ENCODE measurements at regions not wholly inside any gene's neighbourhood (a gene's known extent, or its start where the extent isn't known, plus 50 kb on each side); places are given as distances from the start of the nearest gene placed in this dataset.

- no peak overlapping the region for H3K27ac ChIP-seq
- H3K4me1 ChIP-seq = peaks cover 13% of the 10 kb centered on the region
- H4K20me1 ChIP-seq (ENCODE audit: low read depth) = no peaks in the 10 kb centered on the region
- TF ChIP-seq EZH2phosphoT487 (IDR thresholded peaks at IDR 0.05) (no peak), EZH2 (IDR thresholded peaks at IDR 0.05) (no peak), CTCF (IDR thresholded peaks at IDR 0.05) (no peak)
- no peak overlapping the region for H3K27ac Mint-ChIP-seq
- H3K9me3 ChIP-seq (ENCODE audit: low read depth) = no peaks in the 10 kb centered on the region
- H3K79me2 ChIP-seq (ENCODE audit: low read depth) = no peaks in the 10 kb centered on the region
- H3K36me3 Mint-ChIP-seq = no peaks in the 10 kb centered on the region
- H3K4me1 Mint-ChIP-seq = no peaks in the 10 kb centered on the region
- H3F3A ChIP-seq (ENCODE audit: low read depth) = no peaks in the 10 kb centered on the region
- no peaks in the 10 kb centered on the region for H3K27me3 ChIP-seq
- H3K36me3 ChIP-seq = no peaks in the 10 kb centered on the region
- H3K4me2 ChIP-seq = no peak overlapping the region
- H3K9ac ChIP-seq = no peak overlapping the region
- H3K9me3 Mint-ChIP-seq = no peaks in the 10 kb centered on the region
- H3K27me3 Mint-ChIP-seq (ENCODE audit: insufficient read depth, low read depth) = no peaks in the 10 kb centered on the region
- H3K4me3 ChIP-seq = no peak overlapping the region
- no peak overlapping the region for H3K4me3 Mint-ChIP-seq
- DNase-seq (ENCODE audit: low spot score) = no peak
- no peak overlapping the region for H2AFZ ChIP-seq (replicated peaks)
Measured at GRCh38 chr6:122859676-122860075, 70.6 kb downstream of the SMPDL3A start.

- Histone ChIP-seq H2AFZ (replicated peaks) (no peak overlapping the region), H3K27me3 (no peaks in the 10 kb centered on the region), H3K4me2 (peak overlapping the region; percentile 34), H3K36me3 (no peaks in the 10 kb centered on the region), H3K4me1 (peaks cover 13% of the 10 kb centered on the region), H3K27ac (no peak overlapping the region), H3K4me3 (no peak overlapping the region), H4K20me1 (ENCODE audit: low read depth) (no peaks in the 10 kb centered on the region), H3K9me3 (ENCODE audit: low read depth) (no peaks in the 10 kb centered on the region), H3F3A (ENCODE audit: low read depth) (no peaks in the 10 kb centered on the region), H3K9ac (no peak overlapping the region), H3K79me2 (ENCODE audit: low read depth) (no peaks in the 10 kb centered on the region)
- DNase-seq (ENCODE audit: low spot score) = peak; percentile 56
- H3K4me3 Mint-ChIP-seq = no peak overlapping the region
- H3K27ac Mint-ChIP-seq = no peak overlapping the region
- H3K4me1 Mint-ChIP-seq = no peaks in the 10 kb centered on the region
- TF ChIP-seq EZH2phosphoT487 (IDR thresholded peaks at IDR 0.05) (peak; percentile 39), CTCF (IDR thresholded peaks at IDR 0.05) (no peak)
- H3K36me3 Mint-ChIP-seq = no peaks in the 10 kb centered on the region
- no peaks in the 10 kb centered on the region for H3K9me3 Mint-ChIP-seq
- no peaks in the 10 kb centered on the region for H3K27me3 Mint-ChIP-seq (ENCODE audit: insufficient read depth, low read depth)
Measured at GRCh38 chr6:122861594-122861993, 72.5 kb downstream of the SMPDL3A start.

- Histone ChIP-seq H3K9ac (no peak overlapping the region), H3K36me3 (no peaks in the 10 kb centered on the region), H4K20me1 (ENCODE audit: low read depth) (no peaks in the 10 kb centered on the region), H3K4me3 (no peak overlapping the region), H3K27me3 (no peaks in the 10 kb centered on the region), H2AFZ (replicated peaks) (no peak overlapping the region), H3K4me1 (no peaks in the 10 kb centered on the region), H3K4me2 (no peak overlapping the region), H3K79me2 (ENCODE audit: low read depth) (no peaks in the 10 kb centered on the region), H3K27ac (no peak overlapping the region), H3F3A (ENCODE audit: low read depth) (no peaks in the 10 kb centered on the region), H3K9me3 (ENCODE audit: low read depth) (no peaks in the 10 kb centered on the region)
- Mint-ChIP-seq H3K4me3 (no peak overlapping the region), H3K27ac (no peak overlapping the region), H3K36me3 (no peaks in the 10 kb centered on the region), H3K27me3 (ENCODE audit: insufficient read depth, low read depth) (peaks cover 2% of the 10 kb centered on the region), H3K4me1 (no peaks in the 10 kb centered on the region), H3K9me3 (no peaks in the 10 kb centered on the region)
- no peak for TF ChIP-seq EZH2phosphoT487 (IDR thresholded peaks at IDR 0.05)
- no peak for TF ChIP-seq EZH2 (IDR thresholded peaks at IDR 0.05)
- no peak for TF ChIP-seq CTCF (IDR thresholded peaks at IDR 0.05)
- DNase-seq (ENCODE audit: low spot score) = no peak
Measured at GRCh38 chr6:122868137-122868536, 79.1 kb downstream of the SMPDL3A start.

All from neural progenitor cell (in vitro differentiated cells).